ENCODE measurements at regions not wholly inside any gene's neighbourhood (a gene's known extent, or its start where the extent isn't known, plus 50 kb on each side); places are given as distances from the start of the nearest gene placed in this dataset.

GRCh38 chr14:82390586-82390985 lies 856.9 kb upstream of the SEL1L start:
- no peak for DNase-seq

- no peak for DNase-seq
Observed at GRCh38 chr14:82394916-82395315, 861.3 kb upstream of the SEL1L start.

GRCh38 chr14:82398256-82398655 lies 864.6 kb upstream of the SEL1L start:
- no peak for DNase-seq

- DNase-seq, result no peak
Observed at GRCh38 chr14:82403987-82404386, 870.3 kb upstream of the SEL1L start.

GRCh38 chr14:82410064-82410463 lies 876.4 kb upstream of the SEL1L start:
- no peak for DNase-seq

- DNase-seq, result no peak
Observed at GRCh38 chr14:82411298-82411697, 877.6 kb upstream of the SEL1L start.

GRCh38 chr14:82412545-82412944 lies 878.9 kb upstream of the SEL1L start:
- DNase-seq, result no peak

GRCh38 chr14:82414853-82415539 lies 881.3 kb upstream of the SEL1L start:
- DNase-seq, result no peak

GRCh38 chr14:82419933-82420332 lies 886.3 kb upstream of the SEL1L start:
- no peak for DNase-seq

- no peak for DNase-seq
Observed at GRCh38 chr14:82420871-82421270, 887.2 kb upstream of the SEL1L start.

GRCh38 chr14:82421286-82421685 lies 887.6 kb upstream of the SEL1L start:
- DNase-seq, result no peak

- no peak for DNase-seq
Observed at GRCh38 chr14:82422230-82422629, 888.6 kb upstream of the SEL1L start.

- DNase-seq, result no peak
Observed at GRCh38 chr14:82425261-82425660, 891.6 kb upstream of the SEL1L start.

- DNase-seq, result no peak
Observed at GRCh38 chr14:82431031-82431430, 897.4 kb upstream of the SEL1L start.

- no peak for DNase-seq
Observed at GRCh38 chr14:82432301-82433105, 898.9 kb upstream of the SEL1L start.

- no peak for DNase-seq
Observed at GRCh38 chr14:82438436-82438835, 904.8 kb upstream of the SEL1L start.

- DNase-seq, result no peak
Observed at GRCh38 chr14:82441270-82441669, 907.6 kb upstream of the SEL1L start.

- DNase-seq, result no peak
Observed at GRCh38 chr14:82445810-82446570, 912.3 kb upstream of the SEL1L start.

- DNase-seq, result no peak
Observed at GRCh38 chr14:82447586-82447985, 913.9 kb upstream of the SEL1L start.

GRCh38 chr14:82449926-82450468 lies 916.3 kb upstream of the SEL1L start:
- DNase-seq, result no peak

- DNase-seq, result no peak
Observed at GRCh38 chr14:82451675-82452074, 918.0 kb upstream of the SEL1L start.

- DNase-seq, result no peak
Observed at GRCh38 chr14:82482345-82482744, 948.7 kb upstream of the SEL1L start.

GRCh38 chr14:82488473-82488872 lies 954.8 kb upstream of the SEL1L start:
- no peak for DNase-seq
